Upper lobe of left lung (tissue), 4 donors: ENCODE measurements at regions not wholly inside any gene's neighbourhood (a gene's known extent, or its start where the extent isn't known, plus 50 kb on each side); places are given as distances from the start of the nearest gene placed in this dataset.

Experiments
- POLR2A ChIP-seq, 4 donors: fragments of 450-650 bp; IDR thresholded peaks; one replicate each; pipeline ENCODE4 v1.5.1; 2016 to 2017; ENCODE audit warnings: antibody characterized with exemption in 4 of 4, mild to moderate bottlenecking in 2 of 4
- TF ChIP-seq, protein P1 (sequence below), 6 experiments: fragments of 450-650 bp in 4 of 6; fragments of 200-600 bp in 2 of 6; sonication (generic) in 2 of 6; IDR thresholded peaks; one replicate each; pipeline ENCODE4 v1.5.1; 2016 to 2019; ENCODE audit warnings: antibody characterized with exemption in 6 of 6

- TF ChIP-seq POLR2A (IDR thresholded peaks at IDR 0.05), result no peak
- TF ChIP-seq, protein P1, sequence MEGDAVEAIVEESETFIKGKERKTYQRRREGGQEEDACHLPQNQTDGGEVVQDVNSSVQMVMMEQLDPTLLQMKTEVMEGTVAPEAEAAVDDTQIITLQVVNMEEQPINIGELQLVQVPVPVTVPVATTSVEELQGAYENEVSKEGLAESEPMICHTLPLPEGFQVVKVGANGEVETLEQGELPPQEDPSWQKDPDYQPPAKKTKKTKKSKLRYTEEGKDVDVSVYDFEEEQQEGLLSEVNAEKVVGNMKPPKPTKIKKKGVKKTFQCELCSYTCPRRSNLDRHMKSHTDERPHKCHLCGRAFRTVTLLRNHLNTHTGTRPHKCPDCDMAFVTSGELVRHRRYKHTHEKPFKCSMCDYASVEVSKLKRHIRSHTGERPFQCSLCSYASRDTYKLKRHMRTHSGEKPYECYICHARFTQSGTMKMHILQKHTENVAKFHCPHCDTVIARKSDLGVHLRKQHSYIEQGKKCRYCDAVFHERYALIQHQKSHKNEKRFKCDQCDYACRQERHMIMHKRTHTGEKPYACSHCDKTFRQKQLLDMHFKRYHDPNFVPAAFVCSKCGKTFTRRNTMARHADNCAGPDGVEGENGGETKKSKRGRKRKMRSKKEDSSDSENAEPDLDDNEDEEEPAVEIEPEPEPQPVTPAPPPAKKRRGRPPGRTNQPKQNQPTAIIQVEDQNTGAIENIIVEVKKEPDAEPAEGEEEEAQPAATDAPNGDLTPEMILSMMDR (IDR thresholded peaks at IDR 0.05), result no peak
These were observed 275.6 kb downstream of the SMARCA1 start for GRCh38 chrX:129247642-129248041.
